Transverse colon (tissue), 3 donors: ENCODE measurements at regions not wholly inside any gene's neighbourhood (a gene's known extent, or its start where the extent isn't known, plus 50 kb on each side); places are given as distances from the start of the nearest gene placed in this dataset.

Source experiments
- EP300 ChIP-seq: sonication (generic); formaldehyde crosslinking; IDR thresholded peaks from one replicate; pipeline ENCODE4 v1.6.1; 2017; ENCODE audit warnings: antibody characterized with exemption, low read depth
- POLR2A ChIP-seq: fragments of 450-650 bp; IDR thresholded peaks from one replicate; pipeline ENCODE4 v1.6.1; 2016; ENCODE audit warnings: antibody characterized with exemption, mild to moderate bottlenecking, moderate library complexity
- TF ChIP-seq, protein P1 (sequence below), 5 experiments: fragments of 200-600 bp in 3 of 5; fragments of 450-650 bp in 2 of 5; sonication (generic) in 3 of 5; IDR thresholded peaks; 1 replicate in 2 of 5; 2 replicates in 3 of 5; pipeline ENCODE4 v1.5.1; 2016 to 2017; ENCODE audit warnings: antibody characterized with exemption in 5 of 5, inconsistent platforms in 3 of 5, mild to moderate bottlenecking in 2 of 5, moderate library complexity in 1 of 5

DNA sequence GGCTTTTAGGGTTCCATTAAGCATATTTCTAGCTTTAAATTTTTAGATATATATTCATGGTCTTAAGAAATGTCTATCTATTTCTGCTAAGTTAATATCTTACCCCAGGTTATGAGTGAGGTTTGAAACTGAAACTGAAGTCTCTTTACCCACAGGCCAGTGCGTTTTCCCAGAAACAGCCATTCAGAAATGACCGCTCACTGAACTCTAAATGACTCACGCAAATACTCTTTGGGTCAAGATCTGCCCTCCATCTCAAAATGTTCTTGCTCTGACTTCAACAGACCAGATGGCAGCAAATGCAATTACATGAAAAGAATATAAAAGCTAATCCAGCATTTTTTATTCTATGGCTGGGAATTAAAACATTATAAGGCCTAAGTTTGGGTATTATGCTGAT is 315.2 kb downstream of the TDRD15 start:
- TF ChIP-seq, protein P1, sequence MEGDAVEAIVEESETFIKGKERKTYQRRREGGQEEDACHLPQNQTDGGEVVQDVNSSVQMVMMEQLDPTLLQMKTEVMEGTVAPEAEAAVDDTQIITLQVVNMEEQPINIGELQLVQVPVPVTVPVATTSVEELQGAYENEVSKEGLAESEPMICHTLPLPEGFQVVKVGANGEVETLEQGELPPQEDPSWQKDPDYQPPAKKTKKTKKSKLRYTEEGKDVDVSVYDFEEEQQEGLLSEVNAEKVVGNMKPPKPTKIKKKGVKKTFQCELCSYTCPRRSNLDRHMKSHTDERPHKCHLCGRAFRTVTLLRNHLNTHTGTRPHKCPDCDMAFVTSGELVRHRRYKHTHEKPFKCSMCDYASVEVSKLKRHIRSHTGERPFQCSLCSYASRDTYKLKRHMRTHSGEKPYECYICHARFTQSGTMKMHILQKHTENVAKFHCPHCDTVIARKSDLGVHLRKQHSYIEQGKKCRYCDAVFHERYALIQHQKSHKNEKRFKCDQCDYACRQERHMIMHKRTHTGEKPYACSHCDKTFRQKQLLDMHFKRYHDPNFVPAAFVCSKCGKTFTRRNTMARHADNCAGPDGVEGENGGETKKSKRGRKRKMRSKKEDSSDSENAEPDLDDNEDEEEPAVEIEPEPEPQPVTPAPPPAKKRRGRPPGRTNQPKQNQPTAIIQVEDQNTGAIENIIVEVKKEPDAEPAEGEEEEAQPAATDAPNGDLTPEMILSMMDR (IDR thresholded peaks at IDR 0.05): no peak
- TF ChIP-seq POLR2A (no peak), EP300 (no peak)
